ENCODE measurements at regions not wholly inside any gene's neighbourhood (a gene's known extent, or its start where the extent isn't known, plus 50 kb on each side); places are given as distances from the start of the nearest gene placed in this dataset.
"Not testable (repeated sequence)": the region's sequence is repeated elsewhere in the genome, so short reads cannot be mapped to it uniquely, and the experiment has no call there.

DNA sequence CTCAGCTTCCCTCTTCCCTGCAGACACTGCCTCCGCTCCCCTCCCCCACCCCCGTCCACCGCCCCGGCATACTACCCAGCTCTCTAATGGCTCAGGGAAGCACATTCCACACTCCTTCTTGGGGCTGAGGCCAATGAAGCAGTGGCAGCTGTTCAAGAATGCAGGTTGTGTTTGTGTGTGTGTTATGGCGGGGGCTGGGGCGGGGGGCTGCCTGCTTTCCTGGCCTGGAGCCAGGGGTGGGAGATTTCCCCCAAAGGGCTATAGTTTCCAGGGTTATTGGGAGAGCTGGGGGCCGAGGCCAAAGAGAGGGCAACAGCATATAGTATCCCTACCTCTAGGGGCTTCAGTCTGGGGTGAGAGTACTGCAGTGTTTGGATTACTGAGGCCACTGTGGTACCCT lies 149.4 kb downstream of the EFNB1 start:
- DNase-seq (peak; percentile 84 to 88 (median 85)), ATAC-seq (ENCODE audit: insufficient read depth, low FRiP score) (no peak)
- H3K9ac ChIP-seq (ENCODE audit: insufficient read depth in 1 of 2, low read length in 2 of 2), result no peak overlapping the region
- WGBS, 2 donors, result 34 to 83% methylated on average over 2 to 7 of the region's 7 CpGs
- TF ChIP-seq, protein P1, sequence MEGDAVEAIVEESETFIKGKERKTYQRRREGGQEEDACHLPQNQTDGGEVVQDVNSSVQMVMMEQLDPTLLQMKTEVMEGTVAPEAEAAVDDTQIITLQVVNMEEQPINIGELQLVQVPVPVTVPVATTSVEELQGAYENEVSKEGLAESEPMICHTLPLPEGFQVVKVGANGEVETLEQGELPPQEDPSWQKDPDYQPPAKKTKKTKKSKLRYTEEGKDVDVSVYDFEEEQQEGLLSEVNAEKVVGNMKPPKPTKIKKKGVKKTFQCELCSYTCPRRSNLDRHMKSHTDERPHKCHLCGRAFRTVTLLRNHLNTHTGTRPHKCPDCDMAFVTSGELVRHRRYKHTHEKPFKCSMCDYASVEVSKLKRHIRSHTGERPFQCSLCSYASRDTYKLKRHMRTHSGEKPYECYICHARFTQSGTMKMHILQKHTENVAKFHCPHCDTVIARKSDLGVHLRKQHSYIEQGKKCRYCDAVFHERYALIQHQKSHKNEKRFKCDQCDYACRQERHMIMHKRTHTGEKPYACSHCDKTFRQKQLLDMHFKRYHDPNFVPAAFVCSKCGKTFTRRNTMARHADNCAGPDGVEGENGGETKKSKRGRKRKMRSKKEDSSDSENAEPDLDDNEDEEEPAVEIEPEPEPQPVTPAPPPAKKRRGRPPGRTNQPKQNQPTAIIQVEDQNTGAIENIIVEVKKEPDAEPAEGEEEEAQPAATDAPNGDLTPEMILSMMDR (IDR thresholded peaks at IDR 0.05; ENCODE audit: control extremely low read depth, extremely low read depth), result no peak
- H3K9me3 ChIP-seq (ENCODE audit: control insufficient read depth in 4 of 4, insufficient read depth in 3 of 4, low read length in 3 of 4), result peaks cover 0 to 8% (median 0%) of the 10 kb centered on the region in 4 donors
- peaks cover 0 to 16% (median 6%) of the 10 kb centered on the region in 5 donors for H3K4me1 ChIP-seq (ENCODE audit: control insufficient read depth in 5 of 5, insufficient read depth in 5 of 5, low read length in 5 of 5)
- no peak overlapping the region for H3K4me3 ChIP-seq
- H3K36me3 ChIP-seq (ENCODE audit: control insufficient read depth in 4 of 4, insufficient read depth in 4 of 4, low read length in 4 of 4), result no peaks in the 10 kb centered on the region
- H3K27ac ChIP-seq (ENCODE audit: low read depth in 1 of 2, low read length in 1 of 2), result no peak overlapping the region
- no peaks in the 10 kb centered on the region for H3K27me3 ChIP-seq (ENCODE audit: control insufficient read depth in 3 of 3, insufficient read depth in 3 of 3, low read length in 2 of 3)

DNA sequence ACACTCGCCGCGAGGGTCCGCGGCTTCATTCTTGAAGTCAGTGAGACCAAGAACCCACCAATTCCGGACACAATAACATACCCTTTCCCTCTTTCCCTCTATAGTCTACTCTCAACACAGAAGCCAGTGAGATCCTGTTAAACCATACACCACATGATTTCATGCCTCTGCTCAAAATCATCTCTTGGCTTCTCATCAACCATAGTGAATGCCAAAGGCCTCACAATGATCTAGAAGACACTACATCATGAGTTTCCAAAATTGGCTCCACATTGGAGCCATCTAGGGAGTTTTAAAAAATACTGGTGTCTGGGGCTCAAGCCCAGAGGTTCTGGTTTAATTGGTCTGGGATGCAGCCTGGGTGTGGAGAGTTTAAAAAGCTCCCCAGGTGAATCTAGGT lies 124.5 kb downstream of the EFNB1 start:
- no peaks in the 10 kb centered on the region for H3K4me1 ChIP-seq (ENCODE audit: control insufficient read depth in 5 of 5, insufficient read depth in 5 of 5, low read length in 5 of 5)
- H3K9me3 ChIP-seq (ENCODE audit: control insufficient read depth in 4 of 4, insufficient read depth in 3 of 4, low read length in 3 of 4), result peaks cover 0 to 5% (median 2%) of the 10 kb centered on the region in 4 donors
- no peak overlapping the region for H3K9ac ChIP-seq (ENCODE audit: insufficient read depth in 1 of 2, low read length in 2 of 2)
- H3K36me3 ChIP-seq (ENCODE audit: control insufficient read depth in 4 of 4, insufficient read depth in 4 of 4, low read length in 4 of 4), result no peaks in the 10 kb centered on the region
- no peak for ATAC-seq (ENCODE audit: insufficient read depth, low FRiP score)
- H3K4me3 ChIP-seq, result no peak overlapping the region
- no peak overlapping the region for H3K27ac ChIP-seq (ENCODE audit: low read depth in 1 of 2, low read length in 1 of 2)
- DNase-seq, result no peak
- H3K27me3 ChIP-seq (ENCODE audit: control insufficient read depth in 3 of 3, insufficient read depth in 3 of 3, low read length in 2 of 3), result no peaks in the 10 kb centered on the region
- WGBS, 2 donors, result 87 to 89% methylated on average over 6 of the region's 6 CpGs
- TF ChIP-seq, protein P1 (IDR thresholded peaks at IDR 0.05; ENCODE audit: control extremely low read depth, extremely low read depth), result no peak

DNA sequence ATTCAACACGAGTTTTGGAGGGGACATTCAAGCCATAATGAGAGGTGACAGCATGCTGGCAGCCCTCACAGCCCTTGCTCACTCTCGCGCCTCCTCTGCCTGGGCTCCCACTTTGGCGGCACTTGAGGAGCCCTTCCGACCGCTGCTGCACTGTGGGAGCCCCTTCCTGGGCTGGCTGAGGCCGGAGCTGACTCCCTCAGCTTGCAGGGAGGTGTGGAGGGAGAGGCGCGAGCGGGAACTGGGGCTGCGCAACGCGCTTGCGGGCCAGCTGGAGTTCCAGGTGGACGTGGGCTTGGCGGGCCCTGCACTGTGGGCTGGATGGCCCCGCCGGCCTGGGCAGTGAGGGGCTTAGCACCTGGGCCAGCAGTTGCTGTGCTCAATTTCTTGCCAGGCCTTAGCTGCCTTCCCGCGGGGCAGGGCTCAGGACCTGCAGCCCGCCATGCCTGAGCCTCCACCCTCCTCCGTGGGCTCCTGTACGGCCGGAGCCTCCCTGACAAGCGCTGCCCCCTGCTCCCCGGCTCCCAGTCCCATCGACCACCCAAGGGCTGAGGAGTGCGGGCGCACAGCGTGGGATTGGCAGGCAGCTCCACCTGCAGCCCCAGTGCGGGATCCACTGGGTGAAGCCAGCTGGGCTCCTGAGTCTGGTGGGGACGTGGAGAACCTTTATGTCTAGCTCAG lies 123.3 kb downstream of the EFNB1 start:
- DNase-seq; H3K27ac ChIP-seq (ENCODE audit: low read depth in 1 of 2, low read length in 1 of 2); H3K36me3 ChIP-seq (ENCODE audit: control insufficient read depth in 4 of 4, insufficient read depth in 4 of 4, low read length in 4 of 4); H3K4me1 ChIP-seq (ENCODE audit: control insufficient read depth in 5 of 5, insufficient read depth in 5 of 5, low read length in 5 of 5); H3K9me3 ChIP-seq (ENCODE audit: control insufficient read depth in 4 of 4, insufficient read depth in 3 of 4, low read length in 3 of 4); H3K9ac ChIP-seq (ENCODE audit: insufficient read depth in 1 of 2, low read length in 2 of 2); ATAC-seq (ENCODE audit: insufficient read depth, low FRiP score); H3K27me3 ChIP-seq (ENCODE audit: control insufficient read depth in 3 of 3, insufficient read depth in 3 of 3, low read length in 2 of 3); H3K4me3 ChIP-seq: not testable (repeated sequence)
- 87 to 96% methylated on average over 22 to 32 of the region's 32 CpGs for WGBS, 2 donors

DNA sequence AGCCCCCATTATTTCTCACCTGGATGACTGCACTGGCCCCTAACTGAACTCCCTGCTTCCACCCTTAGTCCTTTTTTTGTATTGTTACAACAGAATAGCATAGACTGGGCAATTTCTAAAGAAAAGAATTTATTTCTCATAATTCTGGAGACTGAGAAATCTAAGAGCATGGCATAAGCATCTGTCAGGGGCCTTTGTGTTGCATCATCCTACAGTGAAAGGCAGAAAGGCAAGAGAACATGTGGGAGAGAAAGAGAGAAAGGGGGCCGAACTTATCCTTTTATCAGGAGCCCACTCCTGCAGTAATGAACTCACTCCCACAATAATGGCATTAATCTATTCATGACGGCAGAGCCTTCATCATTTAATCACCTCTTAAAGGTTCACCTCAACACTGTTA lies 122.1 kb downstream of the EFNB1 start:
- H3K9ac ChIP-seq (ENCODE audit: insufficient read depth in 1 of 2, low read length in 2 of 2), result no peak overlapping the region
- no peak for ATAC-seq (ENCODE audit: insufficient read depth, low FRiP score)
- H3K27me3 ChIP-seq (ENCODE audit: control insufficient read depth in 3 of 3, insufficient read depth in 3 of 3, low read length in 2 of 3), result no peaks in the 10 kb centered on the region
- DNase-seq, result no peak
- H3K4me3 ChIP-seq, result no peak overlapping the region
- H3K4me1 ChIP-seq (ENCODE audit: control insufficient read depth in 5 of 5, insufficient read depth in 5 of 5, low read length in 5 of 5), result no peaks in the 10 kb centered on the region
- H3K36me3 ChIP-seq (ENCODE audit: control insufficient read depth in 4 of 4, insufficient read depth in 4 of 4, low read length in 4 of 4), result no peaks in the 10 kb centered on the region
- no peak overlapping the region for H3K27ac ChIP-seq (ENCODE audit: low read depth in 1 of 2, low read length in 1 of 2)
- TF ChIP-seq, protein P1 (IDR thresholded peaks at IDR 0.05; ENCODE audit: control extremely low read depth, extremely low read depth), result no peak
- WGBS, 2 donors, result 43 to 50% methylated on average over 2 of the region's 2 CpGs
- H3K9me3 ChIP-seq (ENCODE audit: control insufficient read depth in 4 of 4, insufficient read depth in 3 of 4, low read length in 3 of 4), result peaks cover 0 to 4% (median 2%) of the 10 kb centered on the region in 4 donors
